ENCODE measurements at regions not wholly inside any gene's neighbourhood (a gene's known extent, or its start where the extent isn't known, plus 50 kb on each side); places are given as distances from the start of the nearest gene placed in this dataset.
"Not testable (repeated sequence)": the region's sequence is repeated elsewhere in the genome, so short reads cannot be mapped to it uniquely, and the experiment has no call there.

DNA sequence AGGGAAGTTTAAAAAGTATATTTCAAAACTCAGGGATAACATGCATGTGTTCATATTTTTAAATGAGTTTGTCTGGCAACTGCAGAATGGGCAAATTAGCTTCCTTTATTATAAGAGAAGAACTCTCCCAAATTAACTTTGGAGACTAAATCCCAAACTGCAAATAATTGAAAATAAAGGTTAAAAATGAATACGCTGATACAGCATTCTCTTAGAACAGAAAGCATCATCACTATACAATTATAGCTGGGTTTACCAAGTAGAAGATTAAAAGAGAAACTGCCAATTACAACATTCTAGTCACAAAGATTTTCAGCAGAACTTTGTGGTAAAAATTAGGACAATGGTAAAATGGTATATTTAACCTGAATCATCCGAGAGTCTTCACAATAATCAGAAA is 73.3 kb downstream of the OLFM4 start:
- DNase-seq (ENCODE audit: insufficient read length, low spot score): no peak
- FAIRE-seq: no peak

DNA sequence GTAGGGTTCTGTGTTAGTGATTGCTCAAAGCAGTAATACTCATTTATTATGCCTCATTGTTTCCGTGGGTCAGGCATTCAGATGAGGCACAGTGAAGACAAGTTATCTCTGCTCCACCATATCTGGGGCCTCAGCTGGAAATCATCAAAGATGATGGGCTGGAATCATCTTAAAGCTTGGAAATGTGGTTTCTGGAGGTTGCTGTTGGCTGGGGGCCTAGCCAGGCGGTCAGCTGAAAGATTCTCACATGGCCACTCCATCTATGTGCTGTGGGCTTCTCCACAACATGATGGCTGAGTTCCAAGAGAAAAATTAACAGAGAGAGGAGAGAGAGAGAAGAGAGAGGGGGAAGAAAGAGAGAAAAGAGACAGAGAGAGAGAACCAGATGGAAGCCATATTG is 75.5 kb downstream of the OLFM4 start:
- DNase-seq (ENCODE audit: insufficient read length, low spot score) (no peak), FAIRE-seq (no peak)

DNA sequence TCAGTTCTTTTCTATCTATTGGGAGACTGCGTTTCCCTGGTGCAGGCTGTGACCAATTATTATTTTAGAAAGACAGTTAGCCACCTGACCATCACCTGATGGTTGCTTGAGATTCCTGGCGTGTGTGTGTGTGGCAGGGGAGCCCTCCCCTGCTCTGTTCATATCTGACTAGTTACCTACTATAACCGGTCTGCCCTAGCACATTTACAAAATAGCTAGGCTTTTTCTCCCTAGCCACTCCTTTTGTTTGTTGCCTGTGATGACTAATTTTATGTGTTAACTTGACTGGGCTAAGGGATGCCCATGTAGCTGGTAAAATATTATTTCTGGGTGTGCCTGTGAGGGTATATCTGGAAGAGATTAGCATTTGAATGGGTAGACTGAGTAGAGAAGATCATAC is 76.9 kb downstream of the OLFM4 start:
- FAIRE-seq: no peak

DNA sequence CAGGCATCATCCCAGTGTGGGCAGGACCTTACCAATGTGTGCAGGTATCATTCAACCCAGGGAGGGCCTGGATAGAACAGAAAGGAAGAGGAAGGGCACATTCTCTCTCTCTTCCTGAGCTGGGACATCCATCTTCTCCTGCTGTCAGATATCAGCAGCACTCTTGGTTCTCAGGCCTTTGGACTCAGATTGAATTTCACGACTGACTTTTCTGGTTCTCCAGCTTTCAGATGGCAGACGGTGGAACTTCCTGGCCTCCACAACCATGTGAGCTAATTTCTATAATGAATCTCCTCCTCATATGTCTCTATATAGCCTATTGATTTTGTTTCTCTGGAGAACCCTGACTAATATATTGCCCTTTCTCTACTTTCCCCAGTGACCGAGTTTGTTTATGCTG is 77.3 kb downstream of the OLFM4 start:
- FAIRE-seq (no peak), DNase-seq (ENCODE audit: insufficient read length, low spot score) (no peak)

More for the DNA sequence above, 76.9 kb downstream of the OLFM4 start:
- DNase-seq (ENCODE audit: insufficient read length, low spot score): no peak

DNA sequence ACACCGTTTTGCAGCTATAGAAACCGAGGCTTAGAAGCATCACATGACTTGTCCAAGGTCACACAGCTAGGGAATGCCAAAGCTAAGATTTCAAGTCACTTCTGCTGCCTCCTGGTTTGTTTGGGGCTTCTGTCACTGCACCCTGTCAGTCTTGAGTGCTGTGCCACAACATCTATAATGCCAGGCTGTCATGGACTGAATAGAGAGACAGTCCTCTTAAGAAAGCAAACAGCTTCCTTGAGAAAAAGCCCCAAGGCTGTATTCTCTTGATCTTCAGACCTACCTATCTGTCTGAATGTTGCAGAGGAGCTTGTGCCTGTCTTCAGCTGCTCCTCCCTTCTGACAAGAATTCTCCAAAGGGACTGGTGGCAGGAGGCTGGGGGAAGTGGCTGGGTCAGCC is 81.6 kb downstream of the OLFM4 start:
- FAIRE-seq: no peak
- DNase-seq (ENCODE audit: insufficient read length, low spot score): no peak

DNA sequence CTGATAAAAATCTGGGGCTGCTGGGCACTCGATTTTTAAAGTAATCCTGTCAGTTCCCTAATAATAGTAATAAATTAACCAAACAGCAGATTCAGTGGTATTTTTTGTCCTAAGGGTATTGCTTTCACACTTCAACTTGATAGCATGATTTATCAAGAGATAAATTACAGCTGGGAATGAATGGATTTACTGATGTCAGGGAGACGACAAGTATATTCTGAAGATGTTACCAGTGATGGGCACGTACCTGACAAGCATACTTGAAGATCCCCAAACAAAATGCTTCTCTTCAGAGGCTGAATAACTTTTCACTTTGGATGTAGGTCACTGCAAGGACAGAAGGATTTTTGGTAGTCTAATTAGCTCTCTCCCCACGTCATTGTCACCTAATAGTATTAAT is 82.0 kb downstream of the OLFM4 start:
- FAIRE-seq (no peak), DNase-seq (ENCODE audit: insufficient read length, low spot score) (no peak)

DNA sequence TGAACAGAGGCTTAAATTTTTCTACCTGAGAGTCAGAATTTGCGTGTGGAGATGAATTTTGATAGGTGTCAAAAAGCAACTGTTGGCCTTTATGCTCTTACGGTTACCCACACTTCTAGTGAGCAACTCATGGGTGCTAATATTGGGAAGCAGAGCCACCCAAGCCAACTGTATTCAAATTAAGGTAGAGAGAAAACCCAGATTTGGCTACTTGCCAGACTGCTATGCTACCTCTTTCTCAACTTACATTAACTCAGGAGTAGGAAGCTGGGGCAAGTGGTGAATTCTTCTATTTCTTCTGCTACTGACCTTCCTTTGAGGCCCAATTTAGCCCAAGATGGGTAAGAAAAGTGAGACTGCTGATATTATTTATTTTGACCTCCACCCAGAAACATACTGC is 83.9 kb downstream of the OLFM4 start:
- FAIRE-seq (no peak), DNase-seq (ENCODE audit: insufficient read length, low spot score) (no peak)

DNA sequence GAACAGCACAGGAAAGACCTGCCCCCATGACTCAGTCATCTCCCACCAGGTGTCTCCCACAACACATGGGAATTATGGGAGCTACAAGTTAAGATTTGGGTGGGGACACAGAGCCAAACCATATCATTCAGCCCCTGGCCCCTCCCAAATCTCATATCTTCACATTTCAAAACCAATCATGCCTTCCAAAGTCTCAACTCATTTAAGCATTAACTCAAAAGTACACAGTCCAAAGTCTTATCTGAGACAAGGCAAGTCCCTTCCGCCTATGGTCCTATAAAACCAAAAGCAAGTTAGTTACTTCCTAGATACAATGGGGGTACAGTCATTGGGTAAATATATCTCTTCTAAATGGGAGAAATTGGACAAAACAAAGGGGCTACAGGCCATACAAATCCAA is 88.4 kb downstream of the OLFM4 start:
- DNase-seq (ENCODE audit: insufficient read length, low spot score); FAIRE-seq: not testable (repeated sequence)

DNA sequence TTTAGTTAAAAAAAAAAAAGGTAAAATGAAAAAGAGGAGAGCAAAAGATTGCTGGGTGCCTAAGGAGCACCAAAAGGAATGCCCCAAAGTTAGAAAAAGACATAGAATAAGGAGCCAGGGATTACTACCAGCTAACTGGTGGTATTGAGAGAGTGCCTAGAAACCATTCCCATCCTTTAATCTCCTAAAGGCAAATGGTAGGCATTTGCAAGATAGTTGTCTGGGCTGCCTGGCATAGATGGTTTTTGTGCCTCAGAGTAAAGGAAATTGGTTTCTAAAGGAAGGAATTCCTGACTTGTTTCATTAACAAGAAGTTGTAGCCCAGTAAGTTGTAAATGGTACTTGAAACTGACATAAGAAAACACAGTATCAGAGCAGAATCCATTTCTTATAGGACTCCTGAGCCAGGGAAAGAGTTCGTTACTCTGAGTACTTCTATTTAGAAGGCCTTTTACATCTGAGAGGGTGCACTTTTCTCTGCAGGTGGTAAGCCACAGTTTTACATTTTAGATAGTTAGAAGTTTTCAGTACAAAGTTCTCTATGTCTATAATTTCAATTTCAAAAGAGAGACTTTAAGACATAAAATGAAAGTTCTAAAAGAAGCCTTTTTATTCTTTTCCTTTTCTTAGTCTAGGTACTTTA is 92.6 kb downstream of the OLFM4 start:
- no peak for DNase-seq (ENCODE audit: insufficient read length, low spot score)
- no peak for FAIRE-seq

DNA sequence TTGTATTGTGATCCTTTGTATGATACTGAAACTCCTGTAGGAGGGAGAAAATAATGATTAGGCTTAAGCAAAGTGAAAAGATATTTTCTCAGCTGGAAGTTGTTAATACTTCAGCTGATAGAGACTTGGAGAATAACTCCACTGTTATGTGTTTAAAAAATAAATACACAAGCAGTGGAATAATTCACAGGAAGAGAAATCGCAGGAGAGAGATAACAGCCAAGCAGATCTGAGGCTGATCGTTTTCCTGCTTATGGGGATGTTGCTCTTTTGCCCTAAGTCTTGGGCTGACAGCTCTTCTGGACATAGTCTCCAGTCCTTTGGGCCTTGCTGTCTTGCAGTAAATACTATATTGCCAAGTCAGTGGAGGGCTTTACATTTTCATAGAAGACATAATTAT is 93.3 kb downstream of the OLFM4 start:
- DNase-seq (ENCODE audit: insufficient read length, low spot score) (no peak), FAIRE-seq (no peak)

DNA sequence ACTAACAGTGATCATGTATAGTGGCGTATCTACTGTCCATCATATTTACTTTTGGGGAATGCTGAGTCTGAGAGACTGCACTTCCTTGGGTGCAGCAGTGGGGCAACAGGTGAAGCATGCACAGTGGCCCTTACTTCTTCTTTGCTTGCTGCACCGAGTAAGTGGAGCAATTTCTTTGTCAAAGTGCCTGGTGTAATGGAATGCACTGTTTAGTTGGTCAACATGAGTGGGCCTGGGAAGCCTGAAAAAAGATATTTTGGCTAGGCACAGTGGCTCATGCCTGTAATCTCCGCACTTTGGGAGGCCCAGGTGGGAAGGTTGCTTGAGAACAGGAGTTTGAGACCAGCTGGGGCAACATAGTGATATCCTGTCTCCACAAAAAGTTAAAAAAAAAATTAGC is 94.9 kb downstream of the OLFM4 start:
- DNase-seq (ENCODE audit: insufficient read length, low spot score) (no peak), FAIRE-seq (no peak)

DNA sequence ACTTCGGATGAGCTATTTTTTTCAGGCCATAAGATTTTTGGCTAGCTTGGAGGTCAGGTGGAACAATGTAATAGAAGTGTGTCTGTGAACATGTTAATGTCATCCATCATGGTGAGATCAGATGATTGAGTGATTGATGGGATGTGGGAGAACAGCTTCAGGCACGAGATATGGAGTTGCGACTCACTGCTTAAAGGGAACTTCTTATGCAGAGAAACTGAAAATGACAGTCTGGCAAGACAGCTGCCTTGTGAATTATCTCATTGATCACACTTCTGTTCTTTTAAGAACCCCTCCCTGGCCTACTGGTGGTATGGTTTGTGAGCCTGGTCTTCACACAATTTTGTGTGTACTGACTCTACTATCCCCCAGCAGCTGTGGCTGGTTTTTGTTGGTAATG is 96.0 kb downstream of the OLFM4 start:
- no peak for DNase-seq (ENCODE audit: insufficient read length, low spot score)
- no peak for FAIRE-seq

DNA sequence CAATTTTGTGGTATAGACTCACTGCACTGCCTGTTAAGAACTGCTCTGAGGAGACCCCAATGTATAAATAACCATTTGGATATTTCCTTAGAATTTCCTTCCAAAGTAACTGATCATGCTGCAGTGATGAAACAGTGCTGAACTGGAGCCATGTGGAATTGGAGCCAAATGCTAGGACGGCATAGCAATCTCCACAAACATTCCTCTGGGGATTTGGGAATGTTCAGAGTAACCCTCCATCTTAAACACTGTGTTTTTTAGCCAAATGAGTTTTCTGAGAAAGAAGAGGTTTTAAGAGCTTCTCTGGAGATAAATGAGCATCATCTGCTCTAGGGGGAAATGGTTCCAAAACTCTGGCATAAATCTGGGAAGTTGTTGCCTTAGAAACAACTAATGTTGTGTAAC is 98.2 kb downstream of the OLFM4 start:
- DNase-seq (ENCODE audit: insufficient read length, low spot score) (no peak), FAIRE-seq (no peak)

DNA sequence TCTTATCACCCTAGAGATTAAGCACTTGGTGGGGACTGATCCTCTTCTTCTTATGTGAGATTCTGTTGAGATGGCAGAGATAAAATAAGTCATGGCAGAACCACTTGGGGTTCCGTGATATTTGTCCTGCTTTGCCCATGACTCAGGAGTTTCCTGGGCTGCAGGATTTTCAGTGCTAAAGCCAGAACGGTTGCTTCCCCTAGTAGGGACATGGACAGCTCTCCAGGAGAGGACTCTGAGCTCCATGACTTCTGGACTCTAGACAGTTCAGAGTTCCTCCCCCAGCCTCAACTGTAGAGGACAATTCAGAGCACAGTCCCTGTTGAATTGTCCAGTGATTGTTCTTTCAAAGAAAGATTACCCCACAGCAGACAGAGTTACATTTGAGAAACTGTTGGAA is 98.8 kb downstream of the OLFM4 start:
- DNase-seq (ENCODE audit: insufficient read length, low spot score): no peak
- FAIRE-seq: no peak

DNA sequence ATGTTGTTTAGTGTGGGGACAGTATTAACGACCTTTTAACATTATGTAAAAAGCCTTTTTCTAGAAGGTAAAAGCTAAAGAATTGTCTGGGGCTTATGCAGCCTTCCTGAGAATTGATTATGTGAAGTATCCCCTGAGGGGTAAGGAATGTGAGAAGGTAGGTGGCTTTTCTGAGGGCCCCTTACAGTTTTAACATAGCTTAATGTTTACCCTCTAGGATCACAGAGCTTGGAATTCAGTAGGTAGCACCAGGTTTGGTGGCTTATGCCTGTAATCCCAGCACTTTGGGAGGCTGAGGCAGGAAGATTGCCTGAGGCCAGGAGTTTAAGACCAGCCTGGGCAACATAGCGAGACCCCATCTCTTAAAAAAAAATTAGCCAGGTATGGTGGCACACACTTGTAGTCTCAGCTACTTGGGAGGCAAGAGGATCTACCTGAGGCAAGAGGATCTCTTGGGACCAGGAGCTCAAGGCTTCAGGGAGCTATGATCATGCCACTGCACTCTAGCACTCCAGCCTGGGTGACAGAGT is 101.3 kb downstream of the OLFM4 start:
- FAIRE-seq (no peak), DNase-seq (ENCODE audit: insufficient read length, low spot score) (no peak)

DNA sequence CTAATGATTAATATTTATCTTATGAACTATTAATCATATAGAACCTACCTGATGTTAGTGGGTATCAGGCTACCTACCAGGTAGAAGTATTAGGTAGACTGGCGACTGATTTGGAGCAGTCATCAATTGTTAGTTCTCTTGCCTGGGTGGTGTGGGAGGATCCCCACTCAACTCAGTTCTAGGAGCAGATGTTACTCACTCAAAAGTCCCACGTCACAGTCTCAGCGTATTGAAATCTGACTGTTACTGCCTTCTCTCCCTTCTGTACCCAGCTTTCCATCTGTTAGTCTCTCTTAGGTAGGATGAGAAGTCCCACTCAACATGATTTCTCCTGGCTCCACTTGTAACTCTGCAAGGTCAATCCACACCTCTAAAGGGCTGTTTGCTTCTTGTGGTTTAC is 102.7 kb downstream of the OLFM4 start:
- FAIRE-seq (no peak), DNase-seq (ENCODE audit: insufficient read length, low spot score) (no peak)

DNA sequence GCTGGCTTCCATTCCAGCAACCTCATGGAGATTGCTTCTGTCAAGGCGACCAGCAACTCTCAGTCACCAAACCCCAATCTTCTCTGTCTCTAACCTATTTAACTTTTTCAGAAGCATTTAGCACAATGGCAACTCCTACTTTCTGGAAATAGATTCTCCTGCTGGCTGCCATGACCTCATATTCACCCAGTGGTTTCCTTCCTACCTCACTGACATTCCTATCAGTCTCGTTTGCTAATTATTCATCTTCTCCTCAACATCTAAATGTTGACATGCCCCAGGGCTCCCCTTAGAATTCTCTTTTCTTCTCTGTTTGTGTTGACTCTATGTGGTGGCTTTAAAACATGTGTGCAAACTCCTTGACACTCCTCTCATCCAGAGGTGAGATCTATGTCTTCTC is 106.7 kb downstream of the OLFM4 start:
- DNase-seq (ENCODE audit: insufficient read length, low spot score) (no peak), FAIRE-seq (no peak)

DNA sequence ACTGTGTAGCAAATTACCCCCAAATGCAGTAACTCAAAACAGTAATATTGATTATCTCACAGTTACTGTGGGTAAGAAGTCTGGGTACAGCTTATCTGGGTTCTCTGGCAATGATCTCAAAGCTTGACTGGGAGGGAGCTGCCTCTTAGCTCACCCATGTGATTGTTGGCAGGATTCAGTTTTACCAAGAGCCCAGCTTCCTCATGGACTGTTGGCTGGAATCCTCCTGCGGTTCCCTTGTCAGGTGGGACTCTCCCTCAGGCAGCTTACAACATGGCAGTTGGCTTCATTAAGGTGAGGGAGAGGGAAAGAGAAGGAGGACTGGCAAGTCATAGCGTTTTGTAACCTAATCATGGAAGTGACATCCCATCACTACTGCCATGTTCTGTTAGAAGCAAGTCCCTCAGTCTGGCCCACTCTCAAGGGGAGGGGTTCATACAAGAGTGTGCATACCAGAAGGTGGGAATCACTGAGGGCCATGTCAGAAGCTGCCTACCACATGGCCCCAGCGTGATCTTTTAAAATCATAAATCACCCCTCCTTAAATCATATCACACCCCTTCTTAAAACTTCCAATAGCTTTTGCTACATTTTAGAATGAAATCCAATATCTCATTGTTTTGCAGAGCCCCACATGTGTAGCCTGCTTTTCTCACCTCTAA is 108.1 kb downstream of the OLFM4 start:
- DNase-seq (ENCODE audit: insufficient read length, low spot score) (no peak), FAIRE-seq (no peak)

DNA sequence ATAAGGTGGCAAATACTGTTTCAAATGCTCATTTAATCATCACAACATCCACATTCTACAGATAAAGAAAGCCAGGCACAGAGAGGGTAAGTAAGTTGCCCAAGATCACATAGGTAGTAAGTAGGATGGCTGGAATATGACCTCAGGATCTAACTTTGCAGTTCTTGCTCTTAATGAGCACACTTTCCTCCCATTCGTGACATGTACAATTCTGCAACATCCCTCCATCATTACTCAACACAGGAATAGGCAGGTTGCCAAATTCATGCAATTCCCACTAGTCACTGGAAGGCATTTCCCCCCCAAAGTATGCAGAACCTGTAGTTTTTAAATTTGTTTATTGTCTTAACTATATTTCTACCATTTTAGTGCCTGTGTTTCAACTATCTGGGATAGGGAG is 109.2 kb downstream of the OLFM4 start:
- no peak for DNase-seq (ENCODE audit: insufficient read length, low spot score)
- no peak for FAIRE-seq

DNA sequence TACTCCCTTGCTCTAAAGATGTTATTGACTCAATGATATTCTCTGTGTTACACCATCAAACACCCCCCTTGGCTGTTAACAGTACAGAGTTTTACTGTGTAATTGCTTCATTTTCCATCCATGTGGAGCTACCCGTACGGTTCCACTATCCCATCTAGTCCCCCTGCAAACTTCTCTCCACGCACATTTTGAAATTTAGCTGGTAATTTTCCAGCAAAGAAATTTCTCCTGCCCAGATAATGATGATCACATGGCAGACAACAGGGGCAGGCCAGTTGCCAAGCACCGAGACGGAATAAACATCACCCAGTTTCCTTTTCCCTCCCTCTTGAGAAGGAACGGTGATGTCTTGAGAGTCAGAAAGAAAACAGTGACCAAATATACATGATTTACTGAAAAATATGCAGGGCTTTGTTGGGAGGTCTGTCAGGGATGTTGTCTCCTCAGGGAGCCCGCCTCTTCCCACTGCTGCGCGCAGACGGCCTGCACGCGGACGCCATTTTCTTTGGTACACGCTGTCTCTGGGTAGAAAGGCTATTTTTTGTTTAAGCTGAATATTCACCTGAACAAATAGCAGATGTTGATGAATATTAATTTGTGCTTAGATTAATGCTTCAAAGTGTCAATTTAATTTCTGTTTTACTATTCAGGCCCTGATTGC is 109.9 kb downstream of the OLFM4 start:
- FAIRE-seq: no peak

DNA sequence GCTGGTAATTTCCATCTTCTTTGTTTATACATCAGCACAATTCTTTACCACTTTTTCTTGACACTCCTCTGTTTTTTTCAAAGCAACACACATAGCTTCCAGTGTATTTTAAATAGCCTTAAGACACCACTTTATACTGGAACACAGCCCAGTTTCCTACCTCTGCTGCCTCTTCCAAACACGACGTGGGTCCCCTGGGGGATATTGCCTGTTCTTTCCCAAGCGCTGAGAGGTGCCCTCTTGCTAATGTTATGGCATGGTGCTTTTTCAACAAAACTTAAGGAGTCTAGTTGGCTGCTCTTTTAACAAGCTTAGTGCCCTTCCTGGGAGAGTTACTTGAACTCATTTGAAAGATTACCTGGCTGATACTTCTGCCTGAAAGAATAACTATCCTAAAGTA is 112.7 kb downstream of the OLFM4 start:
- DNase-seq (ENCODE audit: insufficient read length, low spot score) (no peak), FAIRE-seq (no peak)

More for the DNA sequence above, 109.9 kb downstream of the OLFM4 start:
- no peak for DNase-seq (ENCODE audit: insufficient read length, low spot score)

DNA sequence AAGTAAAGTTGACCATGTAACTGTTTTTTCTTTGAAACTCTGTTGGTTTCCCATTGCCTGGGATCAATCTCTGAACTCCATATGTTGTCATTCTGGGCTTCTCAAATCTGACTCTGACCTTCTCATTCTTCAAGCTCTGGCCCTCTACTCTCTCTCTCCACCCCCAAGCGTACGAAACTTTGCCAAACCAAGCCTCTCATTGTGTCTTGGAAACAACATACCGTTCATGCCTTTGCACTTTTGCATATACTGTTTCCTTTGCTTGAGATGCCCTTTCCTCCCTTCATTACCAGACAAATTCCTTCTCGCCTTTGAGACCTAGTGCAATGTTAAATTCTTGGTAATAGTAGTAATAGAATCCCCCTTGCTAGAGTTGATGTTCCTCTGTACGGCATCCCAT is 113.7 kb downstream of the OLFM4 start:
- DNase-seq (ENCODE audit: insufficient read length, low spot score) (no peak), FAIRE-seq (no peak)

All from HTR-8/SVneo (cell line).